HG02840 (cell line): ENCODE measurements at regions not wholly inside any gene's neighbourhood (a gene's known extent, or its start where the extent isn't known, plus 50 kb on each side); places are given as distances from the start of the nearest gene placed in this dataset.
"Not testable (repeated sequence)": the region's sequence is repeated elsewhere in the genome, so short reads cannot be mapped to it uniquely, and the experiment has no call there.

ENCODE experiments used
- ATAC-seq: cut with Tn5 transposase; IDR thresholded peaks from one replicate; pipeline ENCODE4 v1.9.1; 2021; ENCODE audit warnings: mild to moderate bottlenecking, moderate library complexity, moderate number of reproducible peaks; ENCODE audit not compliant: unreplicated experiment, low FRiP score

DNA sequence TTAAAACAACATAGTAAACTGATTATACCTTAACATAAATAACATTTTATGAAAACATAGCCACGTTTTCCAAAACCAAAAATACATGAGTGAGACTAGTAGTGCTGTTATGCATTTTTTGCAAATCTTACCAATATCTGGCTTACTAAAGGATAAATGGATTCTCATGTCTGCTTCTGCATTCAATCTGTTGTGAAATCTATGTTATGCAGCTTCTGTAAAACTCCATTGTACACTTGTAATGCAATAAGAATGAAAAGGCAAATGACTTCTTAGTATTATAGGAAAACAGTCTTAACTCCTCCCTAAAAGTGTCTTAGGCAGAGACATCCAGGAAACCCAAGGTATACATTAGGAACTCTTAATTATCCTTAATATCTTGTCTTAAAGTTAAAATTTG lies 330.9 kb upstream of the THBS1 start:
- no peak for ATAC-seq

DNA sequence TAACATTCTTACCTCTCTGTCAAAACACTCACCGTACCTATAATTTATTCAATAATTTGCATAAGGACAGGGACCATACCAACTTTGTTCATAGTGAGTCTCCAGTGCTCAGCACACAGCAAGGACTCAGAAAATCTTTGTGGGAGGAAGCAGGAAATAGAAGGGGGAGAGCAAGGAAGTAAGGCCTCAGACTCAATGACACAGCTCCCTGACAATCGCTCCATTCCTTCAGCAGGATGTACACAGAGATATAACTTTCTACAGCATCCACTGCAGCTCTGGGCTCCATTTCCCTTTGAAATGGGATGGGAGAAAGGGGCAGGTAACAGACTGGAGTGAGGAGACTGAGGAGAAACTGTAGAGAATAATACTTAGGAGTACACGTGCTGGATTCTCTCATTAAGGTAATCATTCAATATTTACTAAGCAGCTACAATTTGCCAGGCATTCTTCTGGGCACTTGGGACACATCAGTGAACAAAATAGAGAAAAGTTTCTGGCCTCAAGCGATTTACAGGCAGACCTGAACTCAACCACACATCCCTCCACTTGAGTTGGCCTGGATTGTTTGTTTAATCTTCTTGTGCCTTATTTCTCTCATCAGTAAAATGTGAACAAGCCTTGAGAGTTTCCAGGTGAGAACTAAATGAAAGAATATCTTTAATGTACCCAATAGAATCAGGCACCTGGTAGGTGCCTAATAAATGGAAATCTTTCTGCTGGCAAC lies 330.3 kb upstream of the THBS1 start:
- no peak for ATAC-seq

- no peak for ATAC-seq
Observed at GRCh38 chr15:39251413-39252133, 329.3 kb upstream of the THBS1 start.

DNA sequence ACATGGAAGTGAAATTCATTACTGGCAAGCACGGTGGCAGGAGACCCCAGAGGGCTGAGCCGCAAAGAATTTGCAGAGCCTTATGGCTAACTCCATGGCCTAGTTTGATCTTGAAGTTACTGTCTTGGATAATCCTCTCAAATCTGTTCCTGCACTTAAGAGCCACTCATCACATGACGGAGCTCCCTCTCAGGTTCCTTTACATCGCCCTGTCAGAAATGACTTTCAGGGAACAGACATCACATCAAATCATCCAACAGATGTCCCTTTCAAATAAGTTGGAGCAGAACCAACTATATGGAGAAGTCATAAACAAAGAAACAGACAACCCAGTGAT lies 328.8 kb upstream of the THBS1 start:
- ATAC-seq, result no peak

- ATAC-seq, result no peak
Observed at GRCh38 chr15:39253552-39253951, 327.3 kb upstream of the THBS1 start.

GRCh38 chr15:39254181-39254580 lies 326.7 kb upstream of the THBS1 start:
- no peak for ATAC-seq

DNA sequence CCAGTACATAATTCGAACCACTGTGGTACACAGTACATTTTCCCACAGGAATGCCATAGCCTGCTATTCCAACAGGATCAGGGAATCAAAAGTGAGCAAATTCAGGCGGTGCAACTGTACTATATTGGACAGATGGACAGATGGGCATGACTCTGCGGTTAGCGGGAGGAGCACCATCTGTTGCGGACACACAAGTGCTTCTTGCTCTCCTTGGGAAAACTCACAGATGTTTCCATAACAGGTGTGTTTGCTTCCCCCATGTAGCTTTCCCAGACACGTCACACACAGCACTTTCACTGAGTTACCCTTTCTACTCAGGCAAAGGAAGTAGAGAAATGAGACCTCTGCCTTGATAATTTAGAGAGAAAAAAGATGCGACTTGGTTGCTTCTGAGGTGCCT lies 325.1 kb upstream of the THBS1 start:
- ATAC-seq, result no peak

GRCh38 chr15:39260391-39260790 lies 320.5 kb upstream of the THBS1 start:
- no peak for ATAC-seq

DNA sequence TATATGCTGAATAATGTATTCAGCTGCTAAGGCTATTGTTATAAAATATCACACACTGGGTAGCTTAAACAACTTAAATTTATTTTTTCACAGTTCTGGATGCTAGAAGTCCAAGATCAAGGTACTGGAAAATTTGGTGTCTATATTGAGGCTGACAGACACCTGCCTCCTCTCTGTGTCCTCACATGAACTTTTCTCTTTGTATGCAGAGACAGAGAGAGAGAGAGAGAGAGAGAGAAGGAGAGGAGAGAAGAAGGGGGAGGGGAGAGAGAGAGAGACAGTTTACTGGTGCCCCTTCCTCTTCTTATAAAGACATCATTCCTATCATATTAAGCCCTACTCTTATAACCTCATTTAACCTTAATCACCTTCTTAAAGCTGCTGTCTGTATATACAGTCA lies 320.1 kb upstream of the THBS1 start:
- no peak for ATAC-seq

DNA sequence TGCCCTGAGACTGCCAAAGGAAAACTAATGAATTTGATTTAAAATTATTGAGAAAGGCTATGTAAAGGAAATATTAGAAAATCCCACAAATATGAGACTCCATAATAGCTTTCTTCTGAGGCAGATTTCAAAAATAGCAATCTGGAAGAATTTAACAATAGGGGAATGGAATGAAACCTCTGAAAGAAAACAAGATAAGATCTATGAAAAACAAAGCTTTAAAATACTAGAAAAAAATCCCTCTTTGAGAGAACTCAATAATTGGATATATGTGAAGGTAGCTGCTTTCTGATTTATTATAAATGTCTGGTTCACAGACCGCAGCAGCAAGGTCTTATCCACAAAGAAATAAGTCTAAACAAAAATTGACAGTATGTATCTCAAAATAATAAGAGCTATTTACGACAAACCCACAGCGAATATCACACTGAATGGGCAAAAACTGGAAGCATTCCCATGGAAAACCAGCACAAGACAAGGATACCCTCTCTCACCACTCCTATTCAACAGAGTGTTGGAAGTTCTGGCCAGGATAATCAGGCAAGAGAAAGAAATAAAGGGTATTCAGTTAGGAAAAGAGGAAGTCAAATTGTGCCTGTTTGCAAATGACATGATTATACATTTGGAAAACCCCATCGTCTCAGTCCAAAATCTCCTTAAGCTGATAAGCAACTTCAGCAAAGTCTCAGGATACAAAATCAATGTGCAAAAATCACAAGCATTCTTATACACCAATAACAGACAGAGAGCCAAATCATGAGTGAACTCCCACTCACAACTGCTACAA lies 319.3 kb upstream of the THBS1 start:
- not testable (repeated sequence) for ATAC-seq

DNA sequence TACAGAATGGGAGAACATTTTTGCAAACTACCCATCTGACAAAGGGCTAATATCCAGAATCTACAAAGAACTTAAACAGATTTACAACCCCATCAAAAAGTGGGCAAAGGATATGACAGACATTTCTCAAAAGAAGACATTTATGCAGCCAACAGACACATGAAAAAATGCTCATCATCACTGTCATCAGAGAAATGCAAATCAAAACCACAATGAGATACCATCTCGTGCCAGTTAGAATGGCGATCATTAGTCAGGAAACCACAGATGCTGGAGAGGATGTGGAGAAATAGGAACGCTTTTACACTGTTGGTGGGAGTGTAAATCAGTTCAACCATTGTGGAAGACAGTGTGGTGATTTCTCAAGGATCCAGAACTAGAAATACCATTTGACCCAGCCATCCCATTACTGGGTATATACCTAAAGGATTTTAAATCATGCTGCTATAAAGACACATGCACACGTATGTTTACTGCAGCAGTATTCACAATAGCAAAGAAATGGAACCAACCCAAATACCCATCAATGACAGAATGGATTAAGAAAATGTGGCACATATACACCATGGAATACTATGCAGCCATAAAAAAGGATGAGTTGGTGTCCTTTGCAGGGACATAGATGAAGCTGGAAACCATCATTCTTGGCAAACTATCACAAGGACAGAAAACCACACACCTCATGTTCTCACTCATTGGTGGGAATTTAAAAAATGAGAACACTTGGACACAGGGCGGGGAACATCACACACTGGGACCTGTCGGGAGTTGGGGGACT lies 317.7 kb upstream of the THBS1 start:
- not testable (repeated sequence) for ATAC-seq

DNA sequence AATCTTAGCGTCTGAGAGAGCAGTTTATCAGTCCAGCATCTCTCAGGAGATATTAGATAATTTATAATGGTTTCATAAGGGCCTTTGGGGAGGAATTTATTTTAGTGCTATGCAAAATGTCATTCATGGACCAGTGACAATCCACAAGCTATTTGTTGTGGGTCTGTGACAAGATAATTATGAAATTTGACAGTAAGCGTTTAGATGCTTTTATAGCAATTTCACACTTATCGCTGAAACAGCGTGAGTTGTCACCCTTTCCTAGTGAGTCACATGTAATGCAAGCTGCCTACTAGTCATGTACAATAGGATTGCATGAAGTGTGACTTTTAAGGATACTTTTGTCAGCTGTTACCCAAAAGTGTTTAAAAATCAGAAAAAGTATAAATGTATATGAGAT lies 315.6 kb upstream of the THBS1 start:
- no peak for ATAC-seq

DNA sequence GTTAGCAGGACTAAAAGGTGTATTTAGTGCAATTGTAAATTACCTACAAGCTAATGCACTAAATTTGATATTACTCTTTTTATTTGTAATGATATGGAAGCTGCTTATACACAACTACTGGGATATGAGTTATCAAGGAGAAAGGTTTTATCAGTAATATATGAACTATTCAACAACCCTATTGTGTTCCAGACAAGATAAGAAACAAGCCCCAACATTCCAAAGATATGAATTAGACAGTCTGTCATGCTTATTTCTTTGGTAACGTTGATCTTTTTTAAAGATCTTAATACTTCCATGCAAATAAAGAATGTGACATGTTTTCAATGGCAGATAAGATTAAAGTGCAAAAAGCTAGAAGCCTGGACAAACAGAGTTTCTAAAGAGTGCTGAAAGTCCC lies 314.0 kb upstream of the THBS1 start:
- no peak for ATAC-seq

DNA sequence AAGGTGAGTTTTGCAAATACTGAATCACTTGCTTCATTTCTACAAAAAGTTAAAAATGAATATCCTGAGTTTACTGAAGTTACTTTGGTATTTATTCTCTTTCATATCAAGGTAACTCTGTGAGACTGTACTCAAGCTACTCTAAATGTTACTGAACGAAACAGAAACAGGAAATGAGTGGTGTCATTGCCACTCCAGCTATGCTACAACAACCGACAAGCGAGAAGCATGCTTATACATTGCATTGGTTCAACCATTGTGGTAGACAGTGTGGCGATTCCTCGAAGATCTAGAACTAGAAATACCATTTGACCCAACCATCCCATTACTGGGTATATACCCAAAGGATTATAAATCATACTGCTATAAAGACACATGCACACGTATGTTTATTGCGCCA lies 313.2 kb upstream of the THBS1 start:
- no peak for ATAC-seq

- no peak for ATAC-seq
Observed at GRCh38 chr15:39269352-39269751, 311.5 kb upstream of the THBS1 start.

GRCh38 chr15:39269821-39270220 lies 311.1 kb upstream of the THBS1 start:
- ATAC-seq, result no peak

- no peak for ATAC-seq
Observed at GRCh38 chr15:39270221-39270855, 310.5 kb upstream of the THBS1 start.

GRCh38 chr15:39270934-39271333 lies 309.9 kb upstream of the THBS1 start:
- no peak for ATAC-seq

GRCh38 chr15:39272901-39273300 lies 308.0 kb upstream of the THBS1 start:
- ATAC-seq, result no peak

DNA sequence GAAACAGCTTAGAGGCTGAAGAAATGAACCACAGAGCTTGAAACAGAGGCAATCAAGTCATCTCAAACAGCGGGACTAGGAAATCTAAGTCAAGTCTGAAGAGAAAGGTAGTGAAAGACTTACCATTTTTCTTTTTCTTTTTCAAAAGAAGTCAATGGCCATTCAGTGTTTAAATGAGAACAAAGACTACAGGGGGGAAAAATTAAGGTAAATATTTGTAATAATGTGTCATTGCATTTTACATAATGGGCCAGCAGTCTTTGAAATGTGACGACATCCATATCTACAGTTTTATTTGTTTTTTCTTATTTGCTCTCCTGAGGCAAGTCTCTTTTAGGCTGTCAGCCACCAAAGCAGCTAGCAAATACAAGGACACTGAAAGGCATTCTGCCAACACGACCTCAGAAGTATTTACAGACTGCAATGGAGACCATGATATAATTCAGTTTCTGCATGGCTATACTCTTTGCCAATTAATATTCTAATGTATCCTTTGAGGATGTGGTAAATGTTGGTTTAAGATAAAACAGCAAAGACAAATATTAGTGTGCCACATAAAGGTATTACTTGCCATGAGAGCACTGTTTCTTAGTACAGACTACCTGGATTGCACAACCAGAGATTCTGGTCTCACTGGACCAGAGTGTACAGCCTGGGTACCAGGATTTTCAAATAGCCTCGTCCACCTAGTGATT lies 307.0 kb upstream of the THBS1 start:
- no peak for ATAC-seq
